IMR-90 (cell line): ENCODE measurements at regions not wholly inside any gene's neighbourhood (a gene's known extent, or its start where the extent isn't known, plus 50 kb on each side); places are given as distances from the start of the nearest gene placed in this dataset.

Source experiments
- CEBPB ChIP-seq: IDR thresholded peaks from 2 replicates; pipeline ENCODE4 v1.6.1; 2012; ENCODE audit warnings: low read depth, low read length, improper control_type of control experiment
- CTCF ChIP-seq: conservative IDR thresholded peaks from 2 replicates; pipeline ENCODE4 v1.5.1; 2012; ENCODE audit warnings: mild to moderate bottlenecking, low read depth, low read length, improper control_type of control experiment
- MAFK ChIP-seq: IDR thresholded peaks from 2 replicates; pipeline ENCODE4 v1.6.1; 2012; ENCODE audit warnings: low read depth, low read length, improper control_type of control experiment
- MXI1 ChIP-seq: IDR thresholded peaks from 2 replicates; pipeline ENCODE4 v1.6.1; 2012; ENCODE audit warnings: low read depth, mild to moderate bottlenecking, low read length, moderate library complexity, borderline replicate concordance
- POLR2A ChIP-seq: IDR thresholded peaks from 2 replicates; pipeline ENCODE4 v1.6.1; 2012; ENCODE audit warnings: mild to moderate bottlenecking, low read depth, low read length
- RAD21 ChIP-seq: IDR thresholded peaks from 2 replicates; pipeline ENCODE4 v1.6.1; 2012; ENCODE audit warnings: low read length, improper control_type of control experiment

- TF ChIP-seq MAFK (no peak), CEBPB (no peak), CTCF (no peak), POLR2A (no peak), RAD21 (no peak), MXI1 (no peak)
Observed at GRCh38 chr13:68550330-68550729, 1320.2 kb upstream of the PCDH9 start.
